ENCODE measurements at regions not wholly inside any gene's neighbourhood (a gene's known extent, or its start where the extent isn't known, plus 50 kb on each side); places are given as distances from the start of the nearest gene placed in this dataset.
"Not testable (repeated sequence)": the region's sequence is repeated elsewhere in the genome, so short reads cannot be mapped to it uniquely, and the experiment has no call there.

- no peak for FAIRE-seq
These were observed 119.4 kb downstream of the GATA3 start for GRCh38 chr10:8173866-8174243.

GRCh38 chr10:8174762-8175161 is 120.3 kb downstream of the GATA3 start:
- FAIRE-seq = no peak

- FAIRE-seq = not testable (repeated sequence)
These were observed 123.0 kb downstream of the GATA3 start for GRCh38 chr10:8177526-8177925.

- not testable (repeated sequence) for FAIRE-seq
These were observed 125.3 kb downstream of the GATA3 start for GRCh38 chr10:8179773-8180172.

- FAIRE-seq = no peak
These were observed 126.0 kb downstream of the GATA3 start for GRCh38 chr10:8180360-8181109.

- FAIRE-seq = no peak
These were observed 127.1 kb downstream of the GATA3 start for GRCh38 chr10:8181496-8182157.

- no peak for FAIRE-seq
These were observed 128.3 kb downstream of the GATA3 start for GRCh38 chr10:8182806-8183205.

GRCh38 chr10:8183241-8183704 is 128.8 kb downstream of the GATA3 start:
- no peak for FAIRE-seq

GRCh38 chr10:8187171-8187666 is 132.7 kb downstream of the GATA3 start:
- no peak for FAIRE-seq

- no peak for FAIRE-seq
These were observed 135.0 kb downstream of the GATA3 start for GRCh38 chr10:8189458-8189857.

GRCh38 chr10:8192301-8192700 is 137.8 kb downstream of the GATA3 start:
- FAIRE-seq = no peak

GRCh38 chr10:8193546-8193945 is 139.1 kb downstream of the GATA3 start:
- no peak for FAIRE-seq

- no peak for FAIRE-seq
These were observed 139.6 kb downstream of the GATA3 start for GRCh38 chr10:8194050-8194449.

- no peak for FAIRE-seq
These were observed 152.4 kb downstream of the GATA3 start for GRCh38 chr10:8206882-8207281.

GRCh38 chr10:8211631-8212030 is 157.1 kb downstream of the GATA3 start:
- no peak for FAIRE-seq

- FAIRE-seq = no peak
These were observed 159.2 kb downstream of the GATA3 start for GRCh38 chr10:8213735-8214134.

GRCh38 chr10:8214587-8214986 is 160.1 kb downstream of the GATA3 start:
- no peak for FAIRE-seq

- no peak for FAIRE-seq
These were observed 162.4 kb downstream of the GATA3 start for GRCh38 chr10:8216893-8217292.

- FAIRE-seq = no peak
These were observed 167.0 kb downstream of the GATA3 start for GRCh38 chr10:8221451-8221850.

GRCh38 chr10:8224591-8224990 is 170.1 kb downstream of the GATA3 start:
- FAIRE-seq = no peak

- no peak for FAIRE-seq
These were observed 170.7 kb downstream of the GATA3 start for GRCh38 chr10:8225187-8225586.

- FAIRE-seq = no peak
These were observed 172.8 kb downstream of the GATA3 start for GRCh38 chr10:8227246-8227645.

GRCh38 chr10:8229153-8229552 is 174.7 kb downstream of the GATA3 start:
- FAIRE-seq = no peak

GRCh38 chr10:8230902-8231301 is 176.4 kb downstream of the GATA3 start:
- FAIRE-seq = no peak
